Fibroblast of lung (primary cell): ENCODE measurements at regions not wholly inside any gene's neighbourhood (a gene's known extent, or its start where the extent isn't known, plus 50 kb on each side); places are given as distances from the start of the nearest gene placed in this dataset.

Experiments
- DNase-seq, 2 donors: peaks; one replicate each; pipeline versions ENCODE4 v3.0.0 to v3.0.0-alpha.2; 2010; ENCODE audit warnings: low read depth in 2 of 2
- H2AFZ ChIP-seq: 2 replicates; pipeline ENCODE4 v1.5.1; 2012; ENCODE audit warnings: low read length, control low read depth, inconsistent platforms
- H3K27ac ChIP-seq: 2 replicates; pipeline ENCODE4 v1.5.1; 2011; ENCODE audit warnings: low read length, control low read depth; ENCODE audit not compliant: insufficient read depth
- H3K27me3 ChIP-seq: 2 replicates; pipeline ENCODE4 v1.5.1; 2011; ENCODE audit warnings: mild to moderate bottlenecking, low read length; ENCODE audit not compliant: control insufficient read depth, insufficient read depth
- H3K36me3 ChIP-seq: 2 replicates; pipeline ENCODE4 v1.5.1; 2011; ENCODE audit warnings: low read length; ENCODE audit not compliant: control insufficient read depth, insufficient read depth
- H3K4me1 ChIP-seq: 2 replicates; pipeline ENCODE4 v1.5.1; 2011; ENCODE audit warnings: low read length; ENCODE audit not compliant: control insufficient read depth, insufficient read depth; ENCODE audit errors: extremely low read depth
- H3K4me2 ChIP-seq: 2 replicates; pipeline ENCODE4 v1.5.1; 2011; ENCODE audit warnings: low read length, control low read depth; ENCODE audit not compliant: insufficient read depth; ENCODE audit errors: extremely low read depth
- H3K4me3 ChIP-seq, 4 experiments: fragments of 200-600 bp in 1 of 4; sonication (generic) in 1 of 4; replicated peaks in 1 of 4; 2 replicates each; pipeline ENCODE4 v1.5.1; 2011 to 2016; ENCODE audit warnings: low read length in 4 of 4, low read depth in 3 of 4, mild to moderate bottlenecking in 3 of 4, control low read depth in 2 of 4, inconsistent platforms in 1 of 4, mixed read lengths in 1 of 4; ENCODE audit not compliant: insufficient read depth in 1 of 4; ENCODE audit errors: control extremely low read depth in 1 of 4
- H3K79me2 ChIP-seq: 2 replicates; pipeline ENCODE4 v1.5.1; 2012; ENCODE audit warnings: mild to moderate bottlenecking, low read length, inconsistent platforms; ENCODE audit not compliant: control insufficient read depth, insufficient read depth
- H3K9ac ChIP-seq: 2 replicates; pipeline ENCODE4 v1.5.1; 2011; ENCODE audit warnings: mild to moderate bottlenecking, low read length, control low read depth; ENCODE audit not compliant: insufficient read depth
- H3K9me3 ChIP-seq: 2 replicates; pipeline ENCODE4 v1.5.1; 2012; ENCODE audit warnings: low read depth, low read length; ENCODE audit not compliant: control insufficient read depth, insufficient read depth
- H4K20me1 ChIP-seq: 2 replicates; pipeline ENCODE4 v1.5.1; 2011; ENCODE audit warnings: low read length; ENCODE audit not compliant: control insufficient read depth, insufficient read depth; ENCODE audit errors: extremely low read depth
- EZH2 ChIP-seq: IDR thresholded peaks from 2 replicates; pipeline ENCODE4 v1.5.1; 2012; ENCODE audit warnings: low read length, control low read depth, mild to moderate bottlenecking; ENCODE audit errors: missing control alignments
- TF ChIP-seq, protein P1 (sequence below), 2 donors: IDR thresholded peaks in 1 of 2; conservative IDR thresholded peaks in 1 of 2; 1 replicate in 1 of 2; 2 replicates in 1 of 2; pipeline ENCODE4 v1.5.1; 2011 to 2012; ENCODE audit warnings: low read length in 2 of 2, control low read depth in 1 of 2, inconsistent platforms in 1 of 2, low read depth in 1 of 2, mild to moderate bottlenecking in 1 of 2

DNA sequence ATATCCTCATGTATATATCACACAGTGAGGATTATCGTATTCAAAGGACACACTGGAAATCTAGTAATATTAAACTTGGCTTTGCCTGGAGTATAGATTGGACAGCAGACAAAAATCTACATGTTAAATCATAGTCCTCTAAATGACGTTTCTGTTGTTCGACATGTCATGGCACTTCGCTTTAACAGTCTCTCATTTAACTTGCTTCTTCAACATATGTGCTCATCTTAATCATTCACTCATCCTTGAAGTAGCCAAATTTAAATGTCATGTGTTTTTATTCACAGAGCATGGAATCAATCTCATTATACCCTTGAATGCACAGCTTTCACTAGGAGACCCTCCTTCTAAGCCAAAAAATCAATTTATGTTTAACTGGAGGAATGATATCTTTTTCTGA, 417.0 kb upstream of the CNTN6 start:
- no peaks in the 10 kb centered on the region for H3K79me2 ChIP-seq

DNA sequence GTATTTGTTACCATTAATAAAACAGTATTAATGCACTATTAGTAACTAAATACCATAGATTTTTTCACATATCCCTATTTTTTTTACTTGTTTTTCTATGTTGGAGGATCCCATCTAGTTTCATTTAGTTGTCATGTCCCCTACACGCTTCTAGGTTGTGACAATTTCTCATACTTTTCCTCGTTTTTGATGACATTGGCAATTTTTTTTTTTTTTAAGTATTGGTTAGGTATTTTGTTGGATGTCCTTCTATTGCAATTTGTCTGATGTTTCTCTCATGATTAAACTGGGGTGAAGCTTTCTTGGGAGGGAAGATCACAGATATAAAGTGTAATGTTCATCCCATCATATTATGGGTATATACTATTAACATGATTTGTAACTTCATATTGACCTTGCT, 409.1 kb upstream of the CNTN6 start:
- H3K4me1 ChIP-seq = no peaks in the 10 kb centered on the region
- H3K36me3 ChIP-seq = no peaks in the 10 kb centered on the region
- no peak overlapping the region for H3K4me2 ChIP-seq
- H3K9me3 ChIP-seq = no peaks in the 10 kb centered on the region
- no peak overlapping the region for H3K9ac ChIP-seq
- no peak for TF ChIP-seq EZH2
- TF ChIP-seq, protein P1, sequence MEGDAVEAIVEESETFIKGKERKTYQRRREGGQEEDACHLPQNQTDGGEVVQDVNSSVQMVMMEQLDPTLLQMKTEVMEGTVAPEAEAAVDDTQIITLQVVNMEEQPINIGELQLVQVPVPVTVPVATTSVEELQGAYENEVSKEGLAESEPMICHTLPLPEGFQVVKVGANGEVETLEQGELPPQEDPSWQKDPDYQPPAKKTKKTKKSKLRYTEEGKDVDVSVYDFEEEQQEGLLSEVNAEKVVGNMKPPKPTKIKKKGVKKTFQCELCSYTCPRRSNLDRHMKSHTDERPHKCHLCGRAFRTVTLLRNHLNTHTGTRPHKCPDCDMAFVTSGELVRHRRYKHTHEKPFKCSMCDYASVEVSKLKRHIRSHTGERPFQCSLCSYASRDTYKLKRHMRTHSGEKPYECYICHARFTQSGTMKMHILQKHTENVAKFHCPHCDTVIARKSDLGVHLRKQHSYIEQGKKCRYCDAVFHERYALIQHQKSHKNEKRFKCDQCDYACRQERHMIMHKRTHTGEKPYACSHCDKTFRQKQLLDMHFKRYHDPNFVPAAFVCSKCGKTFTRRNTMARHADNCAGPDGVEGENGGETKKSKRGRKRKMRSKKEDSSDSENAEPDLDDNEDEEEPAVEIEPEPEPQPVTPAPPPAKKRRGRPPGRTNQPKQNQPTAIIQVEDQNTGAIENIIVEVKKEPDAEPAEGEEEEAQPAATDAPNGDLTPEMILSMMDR (conservative IDR thresholded peaks at IDR 0.05 in 1 of 2, IDR thresholded peaks at IDR 0.05 in 1 of 2; ENCODE audit: low read depth in 1 of 2, low read length in 2 of 2) = no peak
- no peak overlapping the region for H3K27ac ChIP-seq
- H4K20me1 ChIP-seq = no peaks in the 10 kb centered on the region
- H3K27me3 ChIP-seq = no peaks in the 10 kb centered on the region
- H2AFZ ChIP-seq = no peak overlapping the region
- no peak overlapping the region for H3K4me3 ChIP-seq
- DNase-seq = no peak
- H3K79me2 ChIP-seq = no peaks in the 10 kb centered on the region

More for the DNA sequence above, 417.0 kb upstream of the CNTN6 start:
- Histone ChIP-seq H3K27me3 (no peaks in the 10 kb centered on the region), H3K36me3 (no peaks in the 10 kb centered on the region), H3K4me2 (no peak overlapping the region), H3K27ac (no peak overlapping the region), H3K9me3 (no peaks in the 10 kb centered on the region), H2AFZ (no peak overlapping the region), H3K4me1 (no peaks in the 10 kb centered on the region), H3K9ac (no peak overlapping the region), H3K4me3 (no peak overlapping the region), H4K20me1 (no peaks in the 10 kb centered on the region)
- TF ChIP-seq, protein P1 (conservative IDR thresholded peaks at IDR 0.05 in 1 of 2, IDR thresholded peaks at IDR 0.05 in 1 of 2; ENCODE audit: low read depth in 1 of 2, low read length in 2 of 2) = no peak
- TF ChIP-seq EZH2 = no peak
- DNase-seq = no peak

DNA sequence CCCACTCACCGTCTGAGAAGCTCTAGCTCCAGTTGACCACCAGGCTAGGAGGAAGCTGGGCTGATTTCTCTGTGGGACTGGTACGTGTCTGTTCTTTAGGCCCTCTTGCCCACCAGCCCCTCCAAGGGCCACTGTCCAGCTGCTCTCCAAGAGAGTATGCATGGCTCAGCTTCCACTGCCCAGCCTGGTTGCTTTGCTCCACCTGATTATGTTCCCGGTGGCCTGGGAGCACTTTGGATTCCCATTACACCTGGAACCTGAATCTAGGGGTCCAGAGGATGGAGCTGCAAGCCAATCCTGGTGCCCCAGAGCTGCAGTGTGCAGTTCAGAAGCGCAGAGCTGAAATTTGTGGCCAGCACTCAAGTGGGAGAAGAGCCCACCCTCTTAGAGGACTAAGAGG, 402.1 kb upstream of the CNTN6 start:
- Histone ChIP-seq H3K9me3 (no peaks in the 10 kb centered on the region), H3K27ac (no peak overlapping the region), H3K79me2 (no peaks in the 10 kb centered on the region), H3K9ac (no peak overlapping the region), H3K4me3 (no peak overlapping the region), H3K4me1 (no peaks in the 10 kb centered on the region), H3K4me2 (no peak overlapping the region), H3K36me3 (no peaks in the 10 kb centered on the region), H4K20me1 (no peaks in the 10 kb centered on the region), H3K27me3 (no peaks in the 10 kb centered on the region), H2AFZ (no peak overlapping the region)
- no peak for TF ChIP-seq EZH2
- TF ChIP-seq, protein P1 (conservative IDR thresholded peaks at IDR 0.05 in 1 of 2, IDR thresholded peaks at IDR 0.05 in 1 of 2; ENCODE audit: low read depth in 1 of 2, low read length in 2 of 2) = no peak
- DNase-seq = no peak
